LNCAP (cell line): ENCODE measurements at regions not wholly inside any gene's neighbourhood (a gene's known extent, or its start where the extent isn't known, plus 50 kb on each side); places are given as distances from the start of the nearest gene placed in this dataset.

Source experiments
- CTCF ChIP-seq: fragments of 450-650 bp; IDR thresholded peaks from 2 replicates; pipeline ENCODE4 v1.5.1; 2017; ENCODE audit warnings: mild to moderate bottlenecking

DNA sequence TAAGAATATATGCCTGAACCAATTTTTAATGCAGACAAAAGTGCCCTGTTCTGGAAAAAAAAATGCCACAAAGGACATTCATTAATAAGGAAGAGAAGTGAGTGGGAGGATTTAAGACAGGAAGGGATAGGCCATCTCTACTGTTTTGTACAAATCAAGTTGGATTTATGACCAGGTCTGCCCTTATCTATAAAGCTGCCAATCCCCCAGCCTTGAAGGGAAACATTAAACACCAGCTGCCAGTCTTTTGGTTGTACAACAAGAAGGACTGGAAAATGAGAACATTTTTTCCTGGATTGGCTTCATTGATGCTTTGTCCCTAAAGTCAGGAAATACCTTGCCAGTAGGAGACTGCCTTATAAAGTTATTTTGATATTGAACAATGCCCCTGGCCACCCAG is 444.0 kb downstream of the NPHP4 start:
- no peak for TF ChIP-seq CTCF

DNA sequence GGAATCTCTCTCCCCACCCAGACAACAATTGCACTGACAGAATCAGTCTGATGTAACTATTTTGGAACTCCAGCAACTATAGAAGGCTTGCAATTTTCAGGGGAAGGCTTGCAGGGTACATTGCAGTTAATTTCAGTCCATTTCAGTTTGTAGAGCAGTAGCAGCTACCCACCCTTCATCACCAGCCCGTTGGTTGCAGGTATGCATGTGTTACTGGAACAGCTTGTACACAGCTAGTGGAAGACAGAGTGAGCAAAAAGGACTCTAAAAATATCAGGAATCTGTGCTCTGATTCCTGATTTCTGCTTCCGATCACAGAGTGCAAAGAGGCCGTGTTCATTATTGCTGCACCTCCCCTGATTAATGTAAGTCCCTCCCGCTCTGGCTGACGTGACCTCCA is 449.0 kb downstream of the NPHP4 start:
- TF ChIP-seq CTCF = no peak

GRCh38 chr1:5532811-5533210 is 459.4 kb downstream of the NPHP4 start:
- TF ChIP-seq CTCF = no peak

GRCh38 chr1:5526822-5527551 is 465.2 kb downstream of the NPHP4 start:
- no peak for TF ChIP-seq CTCF

GRCh38 chr1:5526385-5526750 is 465.9 kb downstream of the NPHP4 start:
- no peak for TF ChIP-seq CTCF

- no peak for TF ChIP-seq CTCF
Measured at GRCh38 chr1:5525597-5526384, 466.4 kb downstream of the NPHP4 start.

GRCh38 chr1:5522531-5523145 is 469.6 kb downstream of the NPHP4 start:
- TF ChIP-seq CTCF = no peak
